ENCODE measurements at regions not wholly inside any gene's neighbourhood (a gene's known extent, or its start where the extent isn't known, plus 50 kb on each side); places are given as distances from the start of the nearest gene placed in this dataset.

DNA sequence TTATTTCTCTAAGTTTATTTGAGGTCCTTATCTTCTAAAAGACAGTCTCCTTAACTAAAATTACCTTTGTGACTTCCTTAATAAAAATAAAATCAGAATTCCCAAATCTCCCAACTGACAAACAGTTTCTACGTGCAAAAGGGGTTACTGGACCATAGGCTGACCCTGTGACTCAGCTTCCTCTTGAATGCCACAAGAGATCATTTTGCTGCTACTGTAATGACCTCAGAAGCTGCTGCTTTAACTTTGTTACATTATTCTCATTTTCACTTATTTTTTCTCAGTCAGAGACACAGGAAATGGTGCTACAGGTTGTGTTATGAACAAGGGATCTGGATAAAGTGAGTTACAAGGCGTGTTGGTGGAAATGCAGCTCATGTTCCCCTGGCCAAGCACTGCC lies 132.2 kb upstream of the TMTC2 start:
- TF ChIP-seq, protein P1, sequence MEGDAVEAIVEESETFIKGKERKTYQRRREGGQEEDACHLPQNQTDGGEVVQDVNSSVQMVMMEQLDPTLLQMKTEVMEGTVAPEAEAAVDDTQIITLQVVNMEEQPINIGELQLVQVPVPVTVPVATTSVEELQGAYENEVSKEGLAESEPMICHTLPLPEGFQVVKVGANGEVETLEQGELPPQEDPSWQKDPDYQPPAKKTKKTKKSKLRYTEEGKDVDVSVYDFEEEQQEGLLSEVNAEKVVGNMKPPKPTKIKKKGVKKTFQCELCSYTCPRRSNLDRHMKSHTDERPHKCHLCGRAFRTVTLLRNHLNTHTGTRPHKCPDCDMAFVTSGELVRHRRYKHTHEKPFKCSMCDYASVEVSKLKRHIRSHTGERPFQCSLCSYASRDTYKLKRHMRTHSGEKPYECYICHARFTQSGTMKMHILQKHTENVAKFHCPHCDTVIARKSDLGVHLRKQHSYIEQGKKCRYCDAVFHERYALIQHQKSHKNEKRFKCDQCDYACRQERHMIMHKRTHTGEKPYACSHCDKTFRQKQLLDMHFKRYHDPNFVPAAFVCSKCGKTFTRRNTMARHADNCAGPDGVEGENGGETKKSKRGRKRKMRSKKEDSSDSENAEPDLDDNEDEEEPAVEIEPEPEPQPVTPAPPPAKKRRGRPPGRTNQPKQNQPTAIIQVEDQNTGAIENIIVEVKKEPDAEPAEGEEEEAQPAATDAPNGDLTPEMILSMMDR (IDR thresholded peaks at IDR 0.05), result no peak
- no peak for TF ChIP-seq POLR2A (IDR thresholded peaks at IDR 0.05)
